ENCODE measurements at regions not wholly inside any gene's neighbourhood (a gene's known extent, or its start where the extent isn't known, plus 50 kb on each side); places are given as distances from the start of the nearest gene placed in this dataset.

DNA sequence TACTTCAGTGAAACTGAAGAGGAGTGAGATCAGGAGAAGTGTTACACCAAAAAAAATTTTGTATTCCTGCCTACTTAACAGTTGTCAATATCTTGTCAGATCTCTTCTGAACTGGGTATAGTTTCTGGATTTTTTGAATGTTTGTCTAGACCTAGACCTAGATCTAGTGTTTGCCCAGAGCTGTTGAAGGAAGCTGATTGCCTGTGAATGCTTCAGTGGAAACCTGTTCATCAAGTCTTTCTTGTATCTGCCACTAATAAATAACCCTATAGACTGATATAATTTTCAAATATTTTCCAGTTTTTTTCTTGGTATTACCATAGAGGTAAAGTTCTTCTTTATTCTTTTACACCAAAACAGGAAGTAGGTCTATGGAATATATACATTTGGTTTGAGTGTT lies 781.5 kb upstream of the FBXO33 start:
- TF ChIP-seq, protein P1, sequence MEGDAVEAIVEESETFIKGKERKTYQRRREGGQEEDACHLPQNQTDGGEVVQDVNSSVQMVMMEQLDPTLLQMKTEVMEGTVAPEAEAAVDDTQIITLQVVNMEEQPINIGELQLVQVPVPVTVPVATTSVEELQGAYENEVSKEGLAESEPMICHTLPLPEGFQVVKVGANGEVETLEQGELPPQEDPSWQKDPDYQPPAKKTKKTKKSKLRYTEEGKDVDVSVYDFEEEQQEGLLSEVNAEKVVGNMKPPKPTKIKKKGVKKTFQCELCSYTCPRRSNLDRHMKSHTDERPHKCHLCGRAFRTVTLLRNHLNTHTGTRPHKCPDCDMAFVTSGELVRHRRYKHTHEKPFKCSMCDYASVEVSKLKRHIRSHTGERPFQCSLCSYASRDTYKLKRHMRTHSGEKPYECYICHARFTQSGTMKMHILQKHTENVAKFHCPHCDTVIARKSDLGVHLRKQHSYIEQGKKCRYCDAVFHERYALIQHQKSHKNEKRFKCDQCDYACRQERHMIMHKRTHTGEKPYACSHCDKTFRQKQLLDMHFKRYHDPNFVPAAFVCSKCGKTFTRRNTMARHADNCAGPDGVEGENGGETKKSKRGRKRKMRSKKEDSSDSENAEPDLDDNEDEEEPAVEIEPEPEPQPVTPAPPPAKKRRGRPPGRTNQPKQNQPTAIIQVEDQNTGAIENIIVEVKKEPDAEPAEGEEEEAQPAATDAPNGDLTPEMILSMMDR (IDR thresholded peaks at IDR 0.05) = no peak
- TF ChIP-seq POLR2A (IDR thresholded peaks at IDR 0.05) = no peak
